CD4-positive, alpha-beta memory T cell (primary cell): ENCODE measurements at regions not wholly inside any gene's neighbourhood (a gene's known extent, or its start where the extent isn't known, plus 50 kb on each side); places are given as distances from the start of the nearest gene placed in this dataset.
"Not testable (repeated sequence)": the region's sequence is repeated elsewhere in the genome, so short reads cannot be mapped to it uniquely, and the experiment has no call there.

Source experiments
- CTCF ChIA-PET: fragments of 350-600 bp; sonication (Branson Sonifier 250); formaldehyde crosslinking; loops from one replicate; lab custom pipeline; 2021; ENCODE audit warnings: inconsistent platforms; ENCODE audit not compliant: partially characterized antibody; lab: Charles Lee
- POLR2A ChIA-PET: fragments of 350-600 bp; sonication (Branson Sonifier 250); formaldehyde crosslinking; loops from one replicate; lab custom pipeline; 2021; ENCODE audit not compliant: partially characterized antibody; lab: Charles Lee
- DNase-seq, 5 donors: peaks; one replicate each; pipeline versions ENCODE4 v3.0.0 to v3.0.0-alpha.2; 2020 to 2022; ENCODE audit warnings: mixed read lengths in 1 of 5
- H3K27ac ChIP-seq: one replicate; pipeline ENCODE4 v1.7.0; 2013; ENCODE audit warnings: low read depth, low read length
- H3K27me3 ChIP-seq: 2 replicates; pipeline ENCODE4 v1.7.0; 2013; ENCODE audit warnings: mild to moderate bottlenecking, low read length, moderate library complexity; ENCODE audit not compliant: insufficient read depth
- H3K36me3 ChIP-seq: 2 replicates; pipeline ENCODE4 v1.7.0; 2013; ENCODE audit warnings: mild to moderate bottlenecking, low read length, moderate library complexity; ENCODE audit not compliant: insufficient read depth
- H3K4me1 ChIP-seq: 2 replicates; pipeline ENCODE4 v1.7.0; 2013; ENCODE audit warnings: mild to moderate bottlenecking, low read length, moderate library complexity; ENCODE audit not compliant: insufficient read depth
- H3K4me3 ChIP-seq, 2 donors: one replicate each; pipeline ENCODE4 v1.7.0; 2013; ENCODE audit warnings: low read length in 2 of 2, mild to moderate bottlenecking in 1 of 2
- H3K9me3 ChIP-seq, 2 donors: one replicate each; pipeline ENCODE4 v1.7.0; 2013; ENCODE audit warnings: low read length in 2 of 2, control low read depth in 1 of 2; ENCODE audit not compliant: control insufficient read depth in 1 of 2
- H3K27ac Mint-ChIP-seq, 7 donors: one replicate each; pipeline ENCODE4 v1.8.0; 2020 to 2021; ENCODE audit warnings: mixed read lengths in 7 of 7, mild to moderate bottlenecking in 6 of 7, inconsistent platforms in 3 of 7, moderate library complexity in 3 of 7
- H3K27me3 Mint-ChIP-seq, 2 donors: one replicate each; pipeline ENCODE4 v1.8.0; 2020 to 2021; ENCODE audit warnings: mixed read lengths in 2 of 2
- H3K36me3 Mint-ChIP-seq, 2 donors: one replicate each; pipeline ENCODE4 v1.8.0; 2020 to 2021; ENCODE audit warnings: mixed read lengths in 2 of 2, inconsistent platforms in 1 of 2, mild to moderate bottlenecking in 1 of 2
- H3K4me1 Mint-ChIP-seq, 4 donors: one replicate each; pipeline ENCODE4 v1.8.0; 2020 to 2021; ENCODE audit warnings: mixed read lengths in 4 of 4, mild to moderate bottlenecking in 1 of 4
- H3K4me3 Mint-ChIP-seq, 8 donors: one replicate each; pipeline ENCODE4 v1.8.0; 2020 to 2021; ENCODE audit warnings: mixed read lengths in 8 of 8, mild to moderate bottlenecking in 7 of 8, moderate library complexity in 6 of 8, inconsistent platforms in 3 of 8
- H3K9me3 Mint-ChIP-seq, 8 donors: one replicate each; pipeline ENCODE4 v1.8.0; 2020 to 2021; ENCODE audit warnings: mixed read lengths in 8 of 8, mild to moderate bottlenecking in 5 of 8, inconsistent platforms in 3 of 8, moderate library complexity in 1 of 8
- intact Hi-C: fragments of 100-400 bp; cut with micrococcal nuclease; formaldehyde crosslinking; loops from one replicate; pipeline ENCODE4 v1.15.1; 2023

DNA sequence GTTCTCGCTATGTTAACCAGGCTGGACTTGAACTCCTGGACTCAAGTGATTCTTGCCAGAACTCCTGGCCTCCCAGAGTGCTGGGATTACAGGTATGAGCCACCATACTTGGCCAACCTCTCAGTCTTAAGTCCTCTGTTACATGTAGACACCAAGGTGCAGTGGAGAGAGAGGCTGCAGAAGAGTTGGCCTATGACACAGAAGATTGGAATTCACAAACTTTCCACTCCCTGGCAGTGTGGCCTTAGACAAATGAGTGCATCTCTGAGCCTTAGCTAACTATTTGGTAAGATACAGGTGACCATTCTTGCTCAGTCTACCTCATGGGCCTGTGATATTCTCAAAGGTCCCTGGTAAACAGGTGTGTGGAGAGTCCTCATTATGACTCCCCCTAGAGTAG, 159.7 kb downstream of the MYCN start:
- H3K27ac Mint-ChIP-seq: no peak overlapping the region
- H3K9me3 Mint-ChIP-seq: peaks cover 0 to 5% (median 0%) of the 10 kb centered on the region in 8 donors
- POLR2A ChIA-PET: no interaction called here
- Histone ChIP-seq H3K36me3 (no peaks in the 10 kb centered on the region), H3K4me1 (no peaks in the 10 kb centered on the region), H3K4me3 (no peak overlapping the region), H3K9me3 (no peaks in the 10 kb centered on the region), H3K27ac (no peak overlapping the region), H3K27me3 (no peaks in the 10 kb centered on the region)
- H3K27me3 Mint-ChIP-seq: no peaks in the 10 kb centered on the region
- H3K36me3 Mint-ChIP-seq: peaks cover 0 to 3% of the 10 kb centered on the region in 2 donors
- H3K4me1 Mint-ChIP-seq: no peaks in the 10 kb centered on the region
- H3K4me3 Mint-ChIP-seq: no peak overlapping the region
- no peak for DNase-seq
- intact Hi-C loops: no loop called here
- CTCF ChIA-PET: no interaction called here

- Histone ChIP-seq H3K27ac (no peak overlapping the region), H3K4me3 (no peak overlapping the region), H3K9me3 (no peaks in the 10 kb centered on the region), H3K27me3 (no peaks in the 10 kb centered on the region), H3K36me3 (no peaks in the 10 kb centered on the region), H3K4me1 (no peaks in the 10 kb centered on the region)
- no peak for DNase-seq
- H3K36me3 Mint-ChIP-seq: peaks cover 0 to 3% of the 10 kb centered on the region in 2 donors
- H3K4me3 Mint-ChIP-seq: no peak overlapping the region
- H3K9me3 Mint-ChIP-seq: peaks cover 0 to 5% (median 0%) of the 10 kb centered on the region in 8 donors
- ChIA-PET POLR2A (no interaction called here), CTCF (no interaction called here)
- no peaks in the 10 kb centered on the region for H3K4me1 Mint-ChIP-seq
- intact Hi-C loops: no loop called here
- no peaks in the 10 kb centered on the region for H3K27me3 Mint-ChIP-seq
- H3K27ac Mint-ChIP-seq: no peak overlapping the region
Observed at GRCh38 chr2:16099326-16099725, 159.0 kb downstream of the MYCN start.

DNA sequence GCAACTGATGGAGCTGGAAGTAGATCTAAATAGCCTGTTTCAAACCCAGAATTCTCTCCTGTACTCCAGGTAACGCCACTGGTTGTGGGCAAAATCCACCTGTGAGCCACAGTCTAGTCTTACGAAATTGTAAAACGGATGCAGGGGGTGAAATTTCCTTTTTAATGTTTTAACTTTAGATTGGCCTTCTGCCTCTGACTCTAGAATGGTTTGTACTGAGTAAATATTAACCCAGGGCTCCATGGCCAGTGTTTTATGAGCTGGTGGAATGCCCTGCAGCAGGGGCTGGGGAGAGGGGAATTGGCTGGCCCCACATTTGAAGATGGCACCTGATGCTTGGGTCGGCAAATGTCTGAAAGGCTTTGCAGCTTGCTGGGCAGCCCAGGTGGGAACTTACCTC, 156.6 kb downstream of the MYCN start:
- H3K27ac ChIP-seq: no peak overlapping the region
- intact Hi-C loops: no loop called here
- Mint-ChIP-seq H3K27me3 (no peaks in the 10 kb centered on the region), H3K4me1 (no peaks in the 10 kb centered on the region), H3K9me3 (peaks cover 0 to 5% (median 0%) of the 10 kb centered on the region in 8 donors), H3K4me3 (no peak overlapping the region), H3K36me3 (no peaks in the 10 kb centered on the region), H3K27ac (no peak overlapping the region)
- H3K9me3 ChIP-seq: no peaks in the 10 kb centered on the region
- H3K4me3 ChIP-seq: no peak overlapping the region
- no peaks in the 10 kb centered on the region for H3K4me1 ChIP-seq
- H3K36me3 ChIP-seq: no peaks in the 10 kb centered on the region
- CTCF ChIA-PET: no interaction called here
- DNase-seq: no peak
- POLR2A ChIA-PET: no interaction called here
- H3K27me3 ChIP-seq: no peaks in the 10 kb centered on the region

DNA sequence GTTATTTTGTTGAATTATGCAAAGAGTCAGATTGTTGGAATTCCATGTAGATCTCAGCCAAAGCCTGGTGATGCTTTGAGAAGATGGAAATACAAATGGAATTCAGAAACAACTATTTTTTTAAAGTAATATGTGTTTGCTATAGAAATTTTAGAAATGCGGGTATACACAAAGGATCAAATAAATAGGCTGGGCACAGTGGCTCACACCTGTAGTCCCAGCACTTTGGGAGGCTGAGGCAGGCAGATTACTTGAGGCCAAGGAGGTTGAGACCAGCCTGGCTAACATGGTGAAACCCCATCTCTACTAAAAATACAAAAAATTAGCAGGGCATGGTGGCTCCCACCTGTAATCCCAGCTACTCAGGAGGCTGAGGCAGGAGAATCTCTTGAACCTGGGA, 155.1 kb downstream of the MYCN start:
- CTCF ChIA-PET, H3K36me3 ChIP-seq, H3K27me3 ChIP-seq, H3K4me1 ChIP-seq, intact Hi-C loops, H3K4me3 ChIP-seq, DNase-seq, H3K27ac Mint-ChIP-seq, H3K4me3 Mint-ChIP-seq, H3K9me3 ChIP-seq, H3K36me3 Mint-ChIP-seq, POLR2A ChIA-PET, H3K4me1 Mint-ChIP-seq, H3K9me3 Mint-ChIP-seq, H3K27me3 Mint-ChIP-seq, H3K27ac ChIP-seq: not testable (repeated sequence)

DNA sequence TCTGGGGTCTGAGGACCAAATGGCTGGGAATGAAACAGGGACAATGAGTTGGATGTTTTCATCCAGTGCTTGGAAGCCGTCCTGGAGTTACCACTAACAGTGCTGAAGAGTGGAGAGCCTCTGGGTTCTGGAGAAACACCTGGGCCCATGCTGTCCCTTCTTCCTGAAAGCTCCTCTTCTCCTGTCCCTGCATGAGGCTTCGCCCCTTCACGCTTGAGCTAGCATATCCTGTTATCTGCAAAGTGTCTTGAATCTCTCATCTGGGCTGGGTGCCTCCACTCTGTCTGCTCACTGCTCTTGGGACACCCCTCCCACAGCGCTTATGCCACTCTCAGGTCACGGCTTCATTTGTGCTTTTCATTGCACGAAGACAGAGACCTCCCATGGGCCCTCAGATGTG, 154.5 kb downstream of the MYCN start:
- intact Hi-C loops: no loop called here
- H3K36me3 Mint-ChIP-seq: no peaks in the 10 kb centered on the region
- H3K4me1 Mint-ChIP-seq: no peaks in the 10 kb centered on the region
- DNase-seq: no peak
- Histone ChIP-seq H3K4me1 (no peaks in the 10 kb centered on the region), H3K4me3 (no peak overlapping the region), H3K27me3 (no peaks in the 10 kb centered on the region), H3K27ac (no peak overlapping the region), H3K9me3 (no peaks in the 10 kb centered on the region), H3K36me3 (no peaks in the 10 kb centered on the region)
- ChIA-PET CTCF (no interaction called here), POLR2A (no interaction called here)
- H3K9me3 Mint-ChIP-seq: peaks cover 0 to 2% (median 0%) of the 10 kb centered on the region in 8 donors
- H3K27ac Mint-ChIP-seq: peak overlapping the region in 1 of 7 donors; percentile 74
- no peaks in the 10 kb centered on the region for H3K27me3 Mint-ChIP-seq
- H3K4me3 Mint-ChIP-seq: no peak overlapping the region

GRCh38 chr2:16093639-16094529, 153.5 kb downstream of the MYCN start:
- Mint-ChIP-seq H3K4me1 (no peaks in the 10 kb centered on the region), H3K27me3 (no peaks in the 10 kb centered on the region), H3K27ac (no peak overlapping the region), H3K4me3 (no peak overlapping the region), H3K36me3 (no peaks in the 10 kb centered on the region), H3K9me3 (peaks cover 0 to 2% (median 0%) of the 10 kb centered on the region in 8 donors)
- Histone ChIP-seq H3K27ac (no peak overlapping the region), H3K9me3 (no peaks in the 10 kb centered on the region), H3K36me3 (no peaks in the 10 kb centered on the region), H3K4me3 (no peak overlapping the region), H3K4me1 (no peaks in the 10 kb centered on the region), H3K27me3 (no peaks in the 10 kb centered on the region)
- no peak for DNase-seq
- POLR2A ChIA-PET: no interaction called here
- intact Hi-C loops: no loop called here
- CTCF ChIA-PET: no interaction called here

DNA sequence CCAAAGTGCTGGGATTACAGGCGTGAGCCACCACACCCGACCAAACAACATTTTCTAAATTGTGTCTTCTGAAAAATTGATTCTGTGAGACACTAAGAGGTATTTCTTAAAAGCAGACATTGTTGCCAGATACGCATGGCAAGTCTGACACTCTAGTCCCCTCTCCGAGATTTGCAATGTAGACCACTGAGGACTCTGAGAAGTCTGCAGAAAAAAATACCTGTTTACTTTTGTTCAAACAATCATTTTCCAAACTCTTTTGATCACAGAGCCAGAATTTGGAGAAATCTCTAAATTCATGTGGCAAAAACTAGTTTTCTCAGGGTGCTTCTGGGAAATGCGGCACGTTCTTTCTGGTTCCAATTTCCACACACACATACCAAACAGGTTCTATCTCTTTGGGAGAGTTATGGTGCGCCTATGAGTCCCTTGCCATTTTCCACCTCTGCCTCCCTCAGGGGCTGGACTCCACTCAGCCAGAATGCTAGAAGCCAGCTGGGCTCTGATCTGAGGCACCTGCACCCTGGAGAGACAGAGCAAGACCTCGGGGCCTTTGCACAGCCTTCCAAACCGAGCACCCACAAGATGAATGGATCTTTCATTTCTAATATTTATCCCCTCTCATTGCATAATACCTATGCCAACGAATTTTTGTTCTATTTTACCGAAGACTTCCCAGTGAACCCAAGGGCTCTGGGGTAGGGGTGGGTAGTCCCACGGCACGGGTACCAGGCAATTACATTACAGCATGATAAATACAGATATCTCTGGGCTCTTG, 152.7 kb downstream of the MYCN start:
- no peaks in the 10 kb centered on the region for H3K9me3 ChIP-seq
- no peaks in the 10 kb centered on the region for H3K27me3 ChIP-seq
- no peak overlapping the region for H3K27ac ChIP-seq
- CTCF ChIA-PET: no interaction called here
- no peaks in the 10 kb centered on the region for H3K27me3 Mint-ChIP-seq
- peaks cover 0 to 2% (median 0%) of the 10 kb centered on the region in 8 donors for H3K9me3 Mint-ChIP-seq
- intact Hi-C loops: no loop called here
- no peaks in the 10 kb centered on the region for H3K36me3 ChIP-seq
- no peak overlapping the region for H3K4me3 ChIP-seq
- DNase-seq: no peak
- H3K36me3 Mint-ChIP-seq: no peaks in the 10 kb centered on the region
- no peaks in the 10 kb centered on the region for H3K4me1 ChIP-seq
- POLR2A ChIA-PET: no interaction called here
- no peak overlapping the region for H3K4me3 Mint-ChIP-seq
- no peaks in the 10 kb centered on the region for H3K4me1 Mint-ChIP-seq
- H3K27ac Mint-ChIP-seq: no peak overlapping the region
